ENCODE measurements at regions not wholly inside any gene's neighbourhood (a gene's known extent, or its start where the extent isn't known, plus 50 kb on each side); places are given as distances from the start of the nearest gene placed in this dataset.

DNA sequence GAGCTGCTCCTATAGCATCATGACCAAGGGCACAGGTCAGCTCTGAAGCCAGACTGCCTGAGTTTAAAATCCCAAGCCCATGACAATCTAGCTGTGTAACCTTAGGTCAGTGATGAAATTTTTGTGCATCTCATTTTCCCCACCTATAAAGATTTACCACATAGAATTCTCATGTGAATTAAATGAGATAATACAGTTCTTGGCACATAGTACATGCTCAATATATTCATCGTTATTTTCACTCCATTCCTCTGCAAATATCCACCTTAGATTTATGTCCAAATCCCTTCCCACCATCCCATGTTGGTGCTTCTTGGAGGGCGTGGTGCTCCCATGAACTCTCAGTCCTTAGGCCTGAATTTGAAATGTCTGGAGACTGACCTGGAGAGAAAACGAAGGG is 300.1 kb downstream of the TLE3 start:
- no peaks in the 10 kb centered on the region for H3K36me3 ChIP-seq (ENCODE audit: control insufficient read depth, insufficient read depth, low read length)
- H2AFZ ChIP-seq = no peak overlapping the region
- TF ChIP-seq, protein P1, sequence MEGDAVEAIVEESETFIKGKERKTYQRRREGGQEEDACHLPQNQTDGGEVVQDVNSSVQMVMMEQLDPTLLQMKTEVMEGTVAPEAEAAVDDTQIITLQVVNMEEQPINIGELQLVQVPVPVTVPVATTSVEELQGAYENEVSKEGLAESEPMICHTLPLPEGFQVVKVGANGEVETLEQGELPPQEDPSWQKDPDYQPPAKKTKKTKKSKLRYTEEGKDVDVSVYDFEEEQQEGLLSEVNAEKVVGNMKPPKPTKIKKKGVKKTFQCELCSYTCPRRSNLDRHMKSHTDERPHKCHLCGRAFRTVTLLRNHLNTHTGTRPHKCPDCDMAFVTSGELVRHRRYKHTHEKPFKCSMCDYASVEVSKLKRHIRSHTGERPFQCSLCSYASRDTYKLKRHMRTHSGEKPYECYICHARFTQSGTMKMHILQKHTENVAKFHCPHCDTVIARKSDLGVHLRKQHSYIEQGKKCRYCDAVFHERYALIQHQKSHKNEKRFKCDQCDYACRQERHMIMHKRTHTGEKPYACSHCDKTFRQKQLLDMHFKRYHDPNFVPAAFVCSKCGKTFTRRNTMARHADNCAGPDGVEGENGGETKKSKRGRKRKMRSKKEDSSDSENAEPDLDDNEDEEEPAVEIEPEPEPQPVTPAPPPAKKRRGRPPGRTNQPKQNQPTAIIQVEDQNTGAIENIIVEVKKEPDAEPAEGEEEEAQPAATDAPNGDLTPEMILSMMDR (IDR thresholded peaks at IDR 0.05) = no peak
- no peaks in the 10 kb centered on the region for H3K9me3 ChIP-seq (ENCODE audit: control insufficient read depth, low read length)
- no peaks in the 10 kb centered on the region for H3K4me1 ChIP-seq
- H3K4me2 ChIP-seq (ENCODE audit: low read length) = no peak overlapping the region
- no peaks in the 10 kb centered on the region for H3K79me2 ChIP-seq
- H3K27ac ChIP-seq = no peak overlapping the region
- no peaks in the 10 kb centered on the region for H3K27me3 ChIP-seq (ENCODE audit: control insufficient read depth, insufficient read depth, low read length)
- no peak overlapping the region for H3K4me3 ChIP-seq (ENCODE audit: low read depth, low read length)
- H3K9ac ChIP-seq = no peak overlapping the region

DNA sequence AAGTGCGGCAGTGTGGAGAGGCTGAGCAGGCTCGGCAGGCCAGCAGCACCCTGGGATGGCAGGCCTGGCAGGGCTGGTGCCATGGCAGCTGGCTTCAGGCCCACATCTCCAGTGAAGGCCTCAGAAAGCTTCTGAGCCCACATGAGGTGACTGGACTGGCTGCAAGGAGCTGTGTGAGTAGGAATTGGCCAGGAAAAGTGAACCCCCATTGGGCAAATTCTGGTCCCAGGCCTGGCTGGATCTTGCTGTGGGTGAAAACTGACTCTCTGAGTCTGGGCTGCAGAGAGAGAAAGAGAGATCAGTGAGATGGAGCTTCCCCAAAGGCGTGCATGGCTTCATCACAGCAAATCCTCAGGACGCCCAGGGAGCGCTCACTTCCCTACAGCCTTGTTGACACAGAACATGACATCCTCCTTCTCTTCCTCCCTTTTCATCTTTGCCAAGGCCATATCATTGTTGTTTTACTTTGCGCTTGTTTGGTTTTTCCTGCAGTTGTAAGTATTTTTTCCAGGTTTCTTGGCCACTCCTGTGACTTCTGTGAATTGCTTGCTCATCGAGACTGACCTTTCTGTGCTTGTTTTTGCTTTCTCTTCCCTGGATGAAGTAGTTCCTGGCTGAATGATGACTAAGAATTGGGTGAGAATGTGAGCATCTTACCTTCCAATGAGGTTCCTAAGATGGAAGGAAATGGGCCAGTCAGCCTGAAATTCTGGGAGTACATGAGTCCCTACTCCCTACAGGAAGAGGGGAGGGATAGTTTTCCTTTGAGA is 299.1 kb downstream of the TLE3 start:
- Histone ChIP-seq H3K4me1 (no peaks in the 10 kb centered on the region), H3K9me3 (ENCODE audit: control insufficient read depth, low read length) (no peaks in the 10 kb centered on the region), H3K36me3 (ENCODE audit: control insufficient read depth, insufficient read depth, low read length) (no peaks in the 10 kb centered on the region), H3K4me3 (ENCODE audit: low read depth, low read length) (no peak overlapping the region), H3K9ac (no peak overlapping the region), H3K79me2 (no peaks in the 10 kb centered on the region), H2AFZ (no peak overlapping the region), H3K27ac (no peak overlapping the region), H3K4me2 (ENCODE audit: low read length) (no peak overlapping the region), H3K27me3 (ENCODE audit: control insufficient read depth, insufficient read depth, low read length) (no peaks in the 10 kb centered on the region)
- TF ChIP-seq, protein P1 (IDR thresholded peaks at IDR 0.05) = no peak

DNA sequence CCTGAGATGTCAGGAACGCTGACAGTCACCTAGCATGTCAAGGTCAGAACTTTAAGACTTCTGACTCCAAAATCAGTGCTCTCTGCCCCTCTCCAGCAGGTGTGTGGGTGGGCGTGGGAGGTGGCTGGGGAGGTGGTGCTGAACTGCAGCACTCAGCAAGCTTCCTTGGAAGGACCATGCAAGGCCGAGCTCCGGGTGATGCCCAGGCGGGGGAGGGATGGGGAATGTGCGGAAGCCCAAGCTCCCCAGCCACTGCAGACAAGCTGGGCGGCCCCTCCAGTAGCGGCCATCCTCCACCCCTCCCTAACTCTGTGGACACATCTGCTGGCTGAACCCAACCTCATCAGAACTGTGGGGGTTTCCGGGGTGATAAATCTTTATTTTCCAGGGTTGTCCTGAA is 296.6 kb downstream of the TLE3 start:
- no peak overlapping the region for H2AFZ ChIP-seq
- H3K79me2 ChIP-seq = no peaks in the 10 kb centered on the region
- no peak overlapping the region for H3K4me2 ChIP-seq (ENCODE audit: low read length)
- no peaks in the 10 kb centered on the region for H3K27me3 ChIP-seq (ENCODE audit: control insufficient read depth, insufficient read depth, low read length)
- H3K27ac ChIP-seq = no peak overlapping the region
- no peaks in the 10 kb centered on the region for H3K4me1 ChIP-seq
- H3K9ac ChIP-seq = no peak overlapping the region
- no peak overlapping the region for H3K4me3 ChIP-seq (ENCODE audit: low read depth, low read length)
- H3K36me3 ChIP-seq (ENCODE audit: control insufficient read depth, insufficient read depth, low read length) = no peaks in the 10 kb centered on the region
- TF ChIP-seq, protein P1 (IDR thresholded peaks at IDR 0.05) = no peak
- H3K9me3 ChIP-seq (ENCODE audit: control insufficient read depth, low read length) = no peaks in the 10 kb centered on the region

DNA sequence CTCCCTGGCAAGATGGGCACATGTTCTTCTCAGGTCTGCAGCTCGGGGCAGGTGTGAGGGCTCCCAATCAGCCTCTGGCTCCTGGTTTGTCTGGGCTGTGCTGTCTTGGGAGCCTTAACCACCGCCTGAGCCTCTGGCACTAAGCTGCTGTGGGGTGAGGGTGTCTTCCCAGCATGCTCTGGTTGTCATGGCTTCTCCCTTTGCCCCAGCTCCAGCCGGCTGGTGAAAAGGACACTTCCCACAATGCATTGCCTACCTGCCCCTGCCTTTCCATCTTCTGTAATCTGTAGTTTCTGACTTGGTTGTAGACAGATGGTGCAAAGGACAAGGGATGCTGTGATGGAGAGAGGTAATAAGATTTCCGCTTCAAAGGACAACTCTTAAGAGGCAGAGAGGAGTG is 295.3 kb downstream of the TLE3 start:
- Histone ChIP-seq H3K4me1 (no peaks in the 10 kb centered on the region), H3K4me3 (ENCODE audit: low read depth, low read length) (no peak overlapping the region), H3K79me2 (no peaks in the 10 kb centered on the region), H3K9ac (no peak overlapping the region), H3K27me3 (ENCODE audit: control insufficient read depth, insufficient read depth, low read length) (no peaks in the 10 kb centered on the region), H3K27ac (no peak overlapping the region), H3K4me2 (ENCODE audit: low read length) (no peak overlapping the region), H2AFZ (no peak overlapping the region), H3K9me3 (ENCODE audit: control insufficient read depth, low read length) (no peaks in the 10 kb centered on the region), H3K36me3 (ENCODE audit: control insufficient read depth, insufficient read depth, low read length) (no peaks in the 10 kb centered on the region)
- TF ChIP-seq, protein P1 (IDR thresholded peaks at IDR 0.05) = no peak

DNA sequence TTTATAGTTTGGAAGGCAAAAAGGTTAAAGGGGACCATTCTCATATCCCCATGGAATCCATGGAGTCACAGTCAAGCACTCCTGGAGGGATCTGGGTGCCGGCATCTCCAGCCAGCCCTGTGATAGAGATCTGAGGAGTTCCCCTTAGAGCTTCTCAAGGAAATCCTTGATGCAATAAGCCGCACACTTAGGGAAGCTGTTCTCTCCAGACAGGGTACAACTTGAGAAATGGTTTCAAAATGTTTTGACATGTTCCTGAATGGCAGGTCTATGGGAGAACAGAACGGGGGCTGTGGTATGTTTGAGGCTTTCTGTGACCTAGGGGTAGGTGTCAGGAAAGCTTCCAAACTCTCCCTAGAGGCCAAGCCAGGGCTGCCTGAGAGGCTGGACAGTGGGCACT is 292.9 kb downstream of the TLE3 start:
- Histone ChIP-seq H3K9me3 (ENCODE audit: control insufficient read depth, low read length) (no peaks in the 10 kb centered on the region), H2AFZ (no peak overlapping the region), H3K9ac (no peak overlapping the region), H3K4me1 (no peaks in the 10 kb centered on the region), H3K4me2 (ENCODE audit: low read length) (no peak overlapping the region), H3K27me3 (ENCODE audit: control insufficient read depth, insufficient read depth, low read length) (no peaks in the 10 kb centered on the region), H3K36me3 (ENCODE audit: control insufficient read depth, insufficient read depth, low read length) (no peaks in the 10 kb centered on the region), H3K79me2 (no peaks in the 10 kb centered on the region), H3K27ac (no peak overlapping the region), H3K4me3 (ENCODE audit: low read depth, low read length) (no peak overlapping the region)
- TF ChIP-seq, protein P1 (IDR thresholded peaks at IDR 0.05) = no peak
